ENCODE measurements at regions not wholly inside any gene's neighbourhood (a gene's known extent, or its start where the extent isn't known, plus 50 kb on each side); places are given as distances from the start of the nearest gene placed in this dataset.

- no peaks in the 10 kb centered on the region for H3K27me3 ChIP-seq
- H3K4me3 ChIP-seq = no peak overlapping the region
- DNase-seq (ENCODE audit: low spot score in 2 of 2) = no peak
- TF ChIP-seq POLR2A (IDR thresholded peaks at IDR 0.05) = no peak
- no peak for TF ChIP-seq CTCF (IDR thresholded peaks at IDR 0.05)
- TF ChIP-seq EP300 (IDR thresholded peaks at IDR 0.05) = no peak
- H3K27ac ChIP-seq = no peak overlapping the region
- no peaks in the 10 kb centered on the region for H3K9me3 ChIP-seq
- WGBS, 2 donors = 70 to 74% methylated on average over 5 of the region's 5 CpGs
- H3K4me1 ChIP-seq = no peaks in the 10 kb centered on the region
- H3K36me3 ChIP-seq = no peaks in the 10 kb centered on the region
Observed at GRCh38 chr2:234814374-234814773, 137.4 kb upstream of the SH3BP4 start.

- H3K9me3 ChIP-seq = no peaks in the 10 kb centered on the region
- DNase-seq (ENCODE audit: low spot score in 2 of 2) = no peak
- no peaks in the 10 kb centered on the region for H3K36me3 ChIP-seq
- WGBS, 2 donors = 41 to 53% methylated on average over 2 of the region's 2 CpGs
- no peak overlapping the region for H3K4me3 ChIP-seq
- TF ChIP-seq POLR2A (IDR thresholded peaks at IDR 0.05) (no peak), EP300 (IDR thresholded peaks at IDR 0.05) (no peak), CTCF (IDR thresholded peaks at IDR 0.05) (no peak)
- H3K4me1 ChIP-seq = no peaks in the 10 kb centered on the region
- H3K27ac ChIP-seq = no peak overlapping the region
- H3K27me3 ChIP-seq = no peaks in the 10 kb centered on the region
Observed at GRCh38 chr2:234812851-234813250, 139.0 kb upstream of the SH3BP4 start.

- no peaks in the 10 kb centered on the region for H3K27me3 ChIP-seq
- H3K27ac ChIP-seq = no peak overlapping the region
- no peaks in the 10 kb centered on the region for H3K36me3 ChIP-seq
- 64 to 66% methylated on average over 2 of the region's 2 CpGs for WGBS, 2 donors
- H3K4me3 ChIP-seq = no peak overlapping the region
- no peak for DNase-seq (ENCODE audit: low spot score in 2 of 2)
- no peak for TF ChIP-seq POLR2A (IDR thresholded peaks at IDR 0.05)
- no peak for TF ChIP-seq EP300 (IDR thresholded peaks at IDR 0.05)
- peaks cover 0 to 5% (median 0%) of the 10 kb centered on the region in 4 donors for H3K9me3 ChIP-seq
- H3K4me1 ChIP-seq = no peaks in the 10 kb centered on the region
Observed at GRCh38 chr2:234808907-234809306, 142.9 kb upstream of the SH3BP4 start.

- no peak for DNase-seq (ENCODE audit: low spot score in 2 of 2)
- no peak for TF ChIP-seq POLR2A (IDR thresholded peaks at IDR 0.05)
- no peak for TF ChIP-seq CTCF (IDR thresholded peaks at IDR 0.05)
- 89 to 100% methylated on average over 1 of the region's 1 CpG for WGBS, 2 donors
- H3K4me1 ChIP-seq = no peaks in the 10 kb centered on the region
- H3K9me3 ChIP-seq = peaks cover 0 to 9% (median 0%) of the 10 kb centered on the region in 4 donors
- H3K27me3 ChIP-seq = no peaks in the 10 kb centered on the region
- no peaks in the 10 kb centered on the region for H3K36me3 ChIP-seq
- H3K27ac ChIP-seq = no peak overlapping the region
- H3K4me3 ChIP-seq = no peak overlapping the region
Observed at GRCh38 chr2:234806818-234807217, 145.0 kb upstream of the SH3BP4 start.

GRCh38 chr2:234805836-234806235 is 146.0 kb upstream of the SH3BP4 start:
- Histone ChIP-seq H3K4me3 (no peak overlapping the region), H3K27ac (no peak overlapping the region), H3K9me3 (peaks cover 0 to 9% (median 0%) of the 10 kb centered on the region in 4 donors), H3K27me3 (no peaks in the 10 kb centered on the region), H3K36me3 (no peaks in the 10 kb centered on the region), H3K4me1 (no peaks in the 10 kb centered on the region)
- TF ChIP-seq CTCF (IDR thresholded peaks at IDR 0.05) = no peak
- no peak for TF ChIP-seq POLR2A (IDR thresholded peaks at IDR 0.05)
- TF ChIP-seq EP300 (IDR thresholded peaks at IDR 0.05) = no peak
- WGBS, 2 donors = 82 to 97% methylated on average over 1 of the region's 1 CpG
- DNase-seq (ENCODE audit: low spot score in 2 of 2) = no peak

- DNase-seq (ENCODE audit: low spot score in 2 of 2) = no peak
- Histone ChIP-seq H3K9me3 (peaks cover 0 to 9% (median 0%) of the 10 kb centered on the region in 4 donors), H3K36me3 (no peaks in the 10 kb centered on the region), H3K4me3 (no peak overlapping the region), H3K27me3 (no peaks in the 10 kb centered on the region), H3K4me1 (no peaks in the 10 kb centered on the region), H3K27ac (no peak overlapping the region)
- 0 to 55% methylated on average over 1 of the region's 1 CpG for WGBS, 2 donors
- TF ChIP-seq EP300 (IDR thresholded peaks at IDR 0.05) = no peak
- no peak for TF ChIP-seq POLR2A (IDR thresholded peaks at IDR 0.05)
- no peak for TF ChIP-seq CTCF (IDR thresholded peaks at IDR 0.05)
Observed at GRCh38 chr2:234804704-234805103, 147.1 kb upstream of the SH3BP4 start.

Measured in tibial nerve (tissue), 4 donors.